Activated T-helper 2 cell treated with anti-CD3 and anti-CD28 coated beads, Interferon-gamma antibody, Interleukin-2, Interleukin-4, amounts not matched to agents 10 μg/mL and 5 μg/mL and 100 μg/mL, durations not matched to agents 14 hours and 24 hours and 36 hours (primary cell): ENCODE measurements at regions not wholly inside any gene's neighbourhood (a gene's known extent, or its start where the extent isn't known, plus 50 kb on each side); places are given as distances from the start of the nearest gene placed in this dataset.

ENCODE experiments used
- DNase-seq: peaks from one replicate; pipeline ENCODE4 v3.0.0; 2021; ENCODE audit warnings: low spot score
- H3K27ac Mint-ChIP-seq: one replicate; pipeline ENCODE4 v1.8.0; 2021; ENCODE audit warnings: mixed read lengths
- H3K27me3 Mint-ChIP-seq: one replicate; pipeline ENCODE4 v1.8.0; 2021; ENCODE audit warnings: low read depth, mixed read lengths
- H3K36me3 Mint-ChIP-seq: one replicate; pipeline ENCODE4 v1.8.0; 2021; ENCODE audit warnings: low read depth, mixed read lengths
- H3K4me1 Mint-ChIP-seq: one replicate; pipeline ENCODE4 v1.8.0; 2021; ENCODE audit warnings: low read depth, mixed read lengths
- H3K4me3 Mint-ChIP-seq: one replicate; pipeline ENCODE4 v1.8.0; 2021; ENCODE audit warnings: low read depth, mild to moderate bottlenecking, moderate library complexity, mixed read lengths
- H3K9me3 Mint-ChIP-seq: one replicate; pipeline ENCODE4 v1.8.0; 2021; ENCODE audit warnings: mixed read lengths
- intact Hi-C: fragments of 100-400 bp; cut with micrococcal nuclease; formaldehyde crosslinking; loops from one replicate; pipeline ENCODE4 v1.15.1; 2023

DNA sequence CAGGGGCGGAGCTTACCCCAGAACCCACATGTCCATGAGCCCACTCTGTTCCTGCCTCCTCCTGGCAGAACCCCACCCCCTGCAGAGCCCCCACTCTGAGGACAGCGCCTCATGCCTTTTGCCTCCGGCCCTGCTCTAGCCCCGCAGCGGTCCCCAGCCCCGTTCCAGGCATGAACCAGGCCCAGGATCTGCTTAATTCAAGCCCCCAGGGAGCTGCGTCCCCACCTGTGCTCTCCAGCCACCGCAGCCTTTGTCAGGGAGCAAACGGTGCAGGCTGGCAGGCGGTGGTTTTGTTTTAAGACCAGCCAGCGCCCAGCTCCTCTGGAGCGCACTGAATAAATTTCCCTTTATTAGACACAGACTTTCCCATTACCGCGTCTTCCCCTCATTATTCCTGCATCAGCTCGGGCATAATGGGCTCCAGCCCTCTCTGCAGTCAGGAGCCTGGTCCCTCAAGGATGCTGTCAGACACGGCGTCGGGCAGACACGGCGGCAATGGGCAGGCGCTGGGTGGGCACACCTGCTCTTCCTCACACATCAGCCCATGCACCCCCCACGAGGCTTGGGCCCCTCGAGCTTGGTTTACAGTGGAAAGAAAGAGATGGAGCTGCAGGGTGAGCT lies 137.6 kb downstream of the OLFM1 start:
- Mint-ChIP-seq H3K27me3 (no peaks in the 10 kb centered on the region), H3K36me3 (no peaks in the 10 kb centered on the region), H3K27ac (no peak overlapping the region), H3K9me3 (no peaks in the 10 kb centered on the region), H3K4me3 (no peak overlapping the region), H3K4me1 (no peaks in the 10 kb centered on the region)
- intact Hi-C loops = no loop called here
- no peak for DNase-seq

DNA sequence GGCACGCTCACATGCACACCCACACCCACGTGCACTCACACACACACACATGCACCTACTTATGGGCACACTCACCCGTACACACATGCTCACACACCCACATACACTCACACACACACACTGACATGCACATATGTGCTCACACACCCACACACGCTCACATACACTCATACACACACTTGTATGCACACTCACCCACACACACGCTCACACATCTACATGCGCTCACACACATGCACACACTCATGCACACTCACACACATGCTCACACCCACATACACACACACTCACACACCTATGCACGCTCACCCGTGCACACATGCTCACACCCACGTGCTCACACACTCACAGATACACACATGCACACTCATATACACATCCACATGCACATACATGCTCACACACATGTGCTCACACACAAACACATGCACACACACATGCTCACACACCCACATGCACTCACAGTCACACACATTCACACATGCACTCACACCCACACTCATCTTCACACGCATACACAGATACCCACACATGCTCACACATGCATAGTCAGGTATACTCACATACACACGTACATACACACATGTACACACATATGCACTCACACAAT lies 138.3 kb downstream of the OLFM1 start:
- no peaks in the 10 kb centered on the region for H3K4me1 Mint-ChIP-seq
- no peak for DNase-seq
- intact Hi-C loops = no loop called here
- no peaks in the 10 kb centered on the region for H3K9me3 Mint-ChIP-seq
- no peak overlapping the region for H3K4me3 Mint-ChIP-seq
- no peak overlapping the region for H3K27ac Mint-ChIP-seq
- H3K36me3 Mint-ChIP-seq = no peaks in the 10 kb centered on the region
- no peaks in the 10 kb centered on the region for H3K27me3 Mint-ChIP-seq

DNA sequence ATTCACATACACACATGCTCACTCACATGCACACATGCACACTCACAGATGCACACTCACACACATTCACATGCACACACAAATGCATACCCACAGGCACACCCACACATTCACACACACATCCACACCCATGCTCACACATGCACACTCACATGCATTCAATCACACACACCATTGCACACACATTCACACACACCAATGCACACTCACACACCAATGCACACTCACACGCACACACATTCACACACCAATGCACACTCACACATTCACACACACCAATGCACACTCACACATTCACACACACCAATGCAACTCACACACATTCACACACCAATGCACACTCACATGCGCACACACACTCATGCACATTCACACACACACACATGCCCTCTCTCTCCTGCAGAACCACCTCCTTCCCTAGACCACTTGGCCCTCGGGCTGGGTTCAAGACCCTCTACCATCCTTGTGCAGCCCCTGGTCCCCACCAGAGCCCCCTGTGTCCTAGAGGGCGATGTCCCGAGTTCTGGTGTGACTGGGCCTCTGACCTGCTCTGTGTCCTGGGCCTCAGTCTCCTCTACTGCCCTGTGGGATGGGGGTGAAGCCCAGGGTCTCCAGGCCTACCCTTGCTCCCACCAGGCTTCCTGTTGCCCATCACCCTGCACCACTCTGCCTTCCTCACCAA lies 139.0 kb downstream of the OLFM1 start:
- intact Hi-C loops = no loop called here
- Mint-ChIP-seq H3K36me3 (no peaks in the 10 kb centered on the region), H3K27ac (no peak overlapping the region), H3K27me3 (no peaks in the 10 kb centered on the region), H3K9me3 (no peaks in the 10 kb centered on the region), H3K4me3 (no peak overlapping the region), H3K4me1 (no peaks in the 10 kb centered on the region)
- DNase-seq = no peak

DNA sequence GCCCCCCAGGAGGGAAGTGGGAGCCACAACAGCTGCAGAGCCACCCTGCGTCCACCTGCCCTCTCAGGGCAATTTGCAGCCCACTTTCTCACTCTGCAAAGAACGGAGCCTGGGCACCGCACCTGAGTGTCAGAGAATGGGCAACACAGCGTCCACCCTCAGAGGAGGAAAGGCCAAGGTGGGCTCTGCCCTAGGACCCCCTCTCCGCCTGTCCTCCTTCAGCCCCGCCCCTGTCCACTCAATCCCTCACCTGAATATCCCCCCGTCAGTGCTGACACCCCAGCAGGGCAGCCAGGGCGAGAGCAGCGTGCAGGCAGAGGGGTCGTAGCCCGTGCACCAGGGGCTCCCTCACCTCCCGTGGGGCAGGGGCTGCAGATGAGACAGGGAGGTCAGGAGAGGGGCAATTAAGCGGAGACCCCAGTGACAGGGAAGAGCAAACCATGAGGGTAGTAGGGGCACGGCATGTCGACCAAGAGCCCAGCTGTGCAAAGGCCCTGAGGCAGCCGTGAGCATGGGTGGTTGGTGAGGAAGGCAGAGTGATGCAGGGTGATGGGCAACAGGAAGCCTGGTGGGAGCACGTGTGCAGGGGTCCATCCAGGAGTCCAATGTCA lies 140.3 kb downstream of the OLFM1 start:
- no peak for DNase-seq
- intact Hi-C loops = no loop called here
- Mint-ChIP-seq H3K27me3 (no peaks in the 10 kb centered on the region), H3K9me3 (no peaks in the 10 kb centered on the region), H3K27ac (no peak overlapping the region), H3K36me3 (no peaks in the 10 kb centered on the region), H3K4me3 (no peak overlapping the region), H3K4me1 (no peaks in the 10 kb centered on the region)

DNA sequence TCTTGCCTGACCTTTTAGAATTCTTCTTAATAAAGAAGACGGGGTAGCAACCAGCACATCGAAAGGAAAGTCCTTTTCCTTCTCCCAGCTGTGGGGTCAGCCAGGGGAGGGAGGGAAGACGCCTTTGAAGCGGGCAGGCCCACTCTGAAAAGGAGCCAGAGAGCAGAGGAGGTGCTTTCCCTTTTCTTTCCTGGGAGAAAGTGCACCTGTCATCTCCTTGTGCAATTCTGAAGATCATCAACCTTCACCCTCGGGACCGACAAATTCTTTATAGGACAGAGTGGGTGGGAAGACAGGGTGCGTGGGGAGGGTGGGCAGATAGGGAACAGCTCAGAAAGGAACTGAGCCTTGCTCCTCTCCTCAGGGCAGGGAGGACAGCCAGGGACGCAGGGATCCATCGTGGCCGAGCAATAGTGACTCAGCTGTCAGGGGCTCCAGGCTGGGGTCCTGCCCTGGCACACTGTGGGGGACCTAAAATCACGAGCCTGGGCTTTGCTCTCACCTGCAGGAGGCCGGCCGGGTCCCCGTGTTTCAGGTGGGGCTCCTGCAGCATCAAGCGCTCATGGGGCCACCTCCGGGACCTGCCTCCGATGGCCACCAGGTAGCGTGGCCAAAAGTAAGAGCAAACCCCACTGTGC lies 141.0 kb downstream of the OLFM1 start:
- Mint-ChIP-seq H3K27ac (no peak overlapping the region), H3K36me3 (no peaks in the 10 kb centered on the region), H3K9me3 (no peaks in the 10 kb centered on the region), H3K27me3 (no peaks in the 10 kb centered on the region), H3K4me1 (no peaks in the 10 kb centered on the region), H3K4me3 (no peak overlapping the region)
- DNase-seq = no peak
- intact Hi-C loops = no loop called here

DNA sequence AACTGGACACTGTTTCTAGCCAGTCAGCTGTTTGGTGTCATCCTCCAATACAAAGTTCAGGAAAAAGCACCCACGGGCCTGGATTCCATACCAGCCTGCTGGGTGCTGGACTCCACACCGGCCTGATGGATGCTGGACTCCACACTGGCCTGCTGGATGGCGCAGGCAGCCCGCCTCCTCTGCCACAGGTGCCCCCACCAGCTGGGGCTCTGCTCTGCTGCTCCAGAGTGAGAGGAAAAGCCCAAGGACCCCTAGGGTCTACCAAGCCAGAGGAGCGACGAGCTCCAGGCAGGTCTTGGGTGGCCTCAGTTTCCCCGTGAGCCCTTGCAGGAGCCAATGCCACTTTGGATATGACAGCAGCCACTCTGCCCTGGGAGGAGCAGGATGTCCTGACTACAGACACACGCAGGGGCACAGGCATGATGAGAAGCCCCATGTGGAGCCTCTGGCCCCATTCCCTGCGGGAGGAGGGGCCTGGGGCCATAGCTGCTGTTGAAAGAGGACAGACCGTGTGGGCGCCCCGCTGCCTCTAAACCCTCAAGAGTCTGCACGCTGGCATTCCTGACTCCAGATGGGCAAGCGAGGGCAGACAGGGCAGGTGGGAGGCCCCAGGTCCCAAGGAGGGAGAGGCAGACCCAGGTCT lies 141.6 kb downstream of the OLFM1 start:
- Mint-ChIP-seq H3K4me3 (no peak overlapping the region), H3K36me3 (no peaks in the 10 kb centered on the region), H3K4me1 (no peaks in the 10 kb centered on the region), H3K27me3 (no peaks in the 10 kb centered on the region), H3K27ac (no peak overlapping the region), H3K9me3 (no peaks in the 10 kb centered on the region)
- intact Hi-C loops = no loop called here
- DNase-seq = no peak

DNA sequence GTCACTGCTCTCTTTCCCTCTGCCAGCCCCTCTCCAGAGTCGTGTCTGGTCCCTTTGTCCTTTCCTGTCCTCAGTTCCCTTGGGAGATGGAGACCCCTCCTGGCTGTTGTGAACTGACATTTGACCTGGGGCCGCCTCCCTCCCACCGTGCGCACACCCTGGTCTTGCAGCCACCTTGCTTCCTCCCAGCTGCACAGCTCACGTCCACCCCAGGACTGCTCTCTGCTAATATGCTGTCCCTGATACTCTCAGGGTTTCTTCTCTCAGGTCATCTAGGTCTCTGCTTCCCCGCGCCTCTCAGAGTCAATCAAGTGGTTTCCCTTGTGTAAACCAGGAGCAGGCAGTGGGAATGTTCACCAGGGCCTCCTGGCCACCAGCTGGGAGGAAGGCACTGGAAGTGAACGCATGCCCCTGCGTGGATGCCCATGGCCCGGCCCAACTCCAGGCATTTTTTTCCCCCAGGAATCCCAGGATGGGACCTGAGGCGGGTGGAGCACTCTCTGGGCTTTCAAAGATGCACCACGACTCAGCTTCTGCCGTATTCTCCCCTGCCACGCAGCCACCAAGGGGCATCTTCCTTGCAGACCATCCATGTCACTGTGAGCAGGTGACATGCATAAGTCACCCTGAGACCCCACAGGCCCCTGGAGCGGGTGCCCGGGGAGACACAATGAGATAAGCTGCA lies 142.4 kb downstream of the OLFM1 start:
- no peaks in the 10 kb centered on the region for H3K4me1 Mint-ChIP-seq

DNA sequence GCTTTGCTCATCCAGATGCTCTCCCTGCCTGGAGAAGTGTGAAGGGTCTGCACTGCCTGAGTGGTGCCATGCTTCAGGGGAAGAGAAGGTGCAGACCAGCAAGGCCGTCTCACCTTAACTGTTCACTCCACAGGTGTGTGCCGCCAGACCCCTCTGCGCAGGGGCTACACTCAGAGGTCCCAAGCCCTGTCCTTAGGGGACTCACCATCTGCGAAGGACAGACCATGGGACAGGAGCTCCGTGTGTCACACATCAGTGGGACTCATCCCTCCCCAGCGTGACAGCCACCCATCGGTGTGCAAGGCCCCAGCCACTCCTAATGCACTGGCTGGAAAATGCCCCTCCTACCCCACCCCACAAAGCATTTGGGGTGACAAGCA lies 142.9 kb downstream of the OLFM1 start:
- H3K27me3 Mint-ChIP-seq = no peaks in the 10 kb centered on the region
- no peaks in the 10 kb centered on the region for H3K36me3 Mint-ChIP-seq
- DNase-seq = no peak
- no peaks in the 10 kb centered on the region for H3K9me3 Mint-ChIP-seq
- intact Hi-C loops = no loop called here
- H3K4me3 Mint-ChIP-seq = no peak overlapping the region
- no peak overlapping the region for H3K27ac Mint-ChIP-seq
- H3K4me1 Mint-ChIP-seq = no peaks in the 10 kb centered on the region

More for the DNA sequence above, 142.4 kb downstream of the OLFM1 start:
- H3K4me3 Mint-ChIP-seq = no peak overlapping the region
- DNase-seq = no peak
- no peaks in the 10 kb centered on the region for H3K27me3 Mint-ChIP-seq
- H3K9me3 Mint-ChIP-seq = no peaks in the 10 kb centered on the region
- H3K36me3 Mint-ChIP-seq = no peaks in the 10 kb centered on the region
- intact Hi-C loops = no loop called here
- no peak overlapping the region for H3K27ac Mint-ChIP-seq

DNA sequence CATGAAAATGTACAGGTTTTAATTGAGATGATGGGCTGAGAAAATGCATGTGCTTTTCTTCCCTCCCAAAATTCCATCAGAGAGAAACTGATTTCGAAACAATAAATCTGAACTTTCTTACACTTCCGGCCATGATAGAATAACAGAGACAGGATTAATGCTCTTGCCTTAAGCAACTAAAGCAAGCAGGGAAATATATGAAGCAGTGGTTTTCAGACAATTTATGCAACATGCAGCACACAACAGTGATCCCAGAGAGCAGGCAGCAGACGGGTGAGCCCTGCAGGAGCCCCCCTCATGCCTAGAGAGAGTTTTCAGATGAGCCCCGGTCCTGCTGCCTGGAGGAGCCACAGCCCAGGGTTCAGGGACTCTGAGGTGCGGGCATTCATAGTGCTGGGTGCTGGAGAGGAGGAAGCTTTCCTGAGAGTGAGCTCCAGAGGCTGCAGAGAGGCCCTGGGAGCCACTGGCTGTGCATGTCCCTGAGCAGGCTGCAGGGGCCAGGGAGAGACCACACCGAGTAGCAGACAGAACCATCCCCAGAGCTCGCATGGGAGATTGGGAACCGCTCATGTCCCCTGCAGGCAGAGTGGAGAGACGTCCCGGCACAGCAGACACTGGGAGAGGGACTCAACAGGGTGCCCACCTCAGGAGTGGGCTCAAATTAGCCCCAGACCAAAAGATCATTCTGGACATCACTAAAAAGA lies 143.5 kb downstream of the OLFM1 start:
- intact Hi-C loops = no loop called here
- Mint-ChIP-seq H3K27me3 (no peaks in the 10 kb centered on the region), H3K4me3 (no peak overlapping the region), H3K36me3 (no peaks in the 10 kb centered on the region), H3K27ac (no peak overlapping the region), H3K4me1 (no peaks in the 10 kb centered on the region), H3K9me3 (no peaks in the 10 kb centered on the region)
- DNase-seq = no peak

DNA sequence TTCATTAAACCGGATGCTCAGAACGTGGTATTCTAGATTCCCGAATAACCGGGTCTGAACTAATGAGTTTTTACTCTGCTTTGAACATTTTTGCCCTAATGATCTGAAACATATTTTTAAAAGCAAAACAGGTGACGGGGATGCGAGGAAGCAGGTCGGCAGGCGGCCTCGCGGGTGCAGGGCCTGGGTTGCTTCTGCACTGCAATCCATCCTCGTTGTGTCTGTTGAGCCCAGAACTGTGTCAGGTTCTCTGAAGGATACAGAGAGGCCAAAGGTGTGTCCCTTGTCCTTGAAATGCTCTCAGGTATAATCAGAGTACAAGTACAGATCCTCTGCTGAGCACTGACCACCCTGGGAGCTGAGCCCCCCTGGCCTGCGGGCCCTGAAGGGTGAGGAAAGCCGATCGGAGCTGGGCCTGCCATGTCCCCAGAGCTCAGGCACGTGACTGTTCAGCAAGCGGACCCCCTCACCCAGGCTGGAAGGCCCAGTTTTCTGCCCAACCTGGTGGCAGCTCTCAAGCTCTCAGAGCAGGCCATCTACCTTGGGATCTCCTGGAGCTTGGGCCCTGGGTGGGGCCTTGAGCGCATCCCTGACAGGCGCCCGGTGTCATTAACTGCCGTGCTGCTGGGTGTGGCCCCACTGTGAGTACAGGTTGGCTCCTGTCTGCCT lies 151.8 kb downstream of the OLFM1 start:
- H3K9me3 Mint-ChIP-seq = no peaks in the 10 kb centered on the region
- H3K4me3 Mint-ChIP-seq = no peak overlapping the region
- DNase-seq = no peak

DNA sequence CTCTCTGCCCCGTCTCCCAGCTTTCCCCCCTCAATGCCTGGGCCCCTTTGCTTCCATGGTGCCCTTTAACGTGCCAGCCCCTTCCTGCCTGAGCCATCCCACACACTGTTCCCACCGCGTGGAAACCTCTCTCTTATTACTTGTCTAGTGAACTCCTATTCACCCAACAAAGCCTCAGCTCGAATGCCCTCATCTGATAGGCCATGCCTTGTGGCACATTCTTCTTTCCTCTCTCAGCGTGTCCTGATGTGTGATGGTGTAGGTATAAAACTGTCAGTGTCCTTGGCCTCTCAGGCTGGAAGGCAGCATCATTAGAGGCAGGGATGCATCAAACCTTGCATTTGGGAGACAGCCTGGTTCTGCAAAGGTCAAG lies 152.3 kb downstream of the OLFM1 start:
- intact Hi-C loops = no loop called here
- Mint-ChIP-seq H3K9me3 (no peaks in the 10 kb centered on the region), H3K4me3 (no peak overlapping the region), H3K36me3 (no peaks in the 10 kb centered on the region), H3K27ac (no peak overlapping the region), H3K27me3 (no peaks in the 10 kb centered on the region), H3K4me1 (no peaks in the 10 kb centered on the region)
- no peak for DNase-seq

More for the DNA sequence above, 151.8 kb downstream of the OLFM1 start:
- H3K27ac Mint-ChIP-seq = no peak overlapping the region
- H3K4me1 Mint-ChIP-seq = no peaks in the 10 kb centered on the region
- no peaks in the 10 kb centered on the region for H3K27me3 Mint-ChIP-seq
- H3K36me3 Mint-ChIP-seq = no peaks in the 10 kb centered on the region
- intact Hi-C loops = no loop called here
